Bronchial epithelial cell (primary cell): ENCODE measurements at regions not wholly inside any gene's neighbourhood (a gene's known extent, or its start where the extent isn't known, plus 50 kb on each side); places are given as distances from the start of the nearest gene placed in this dataset.

ENCODE experiments used
- DNase-seq: peaks from one replicate; pipeline ENCODE4 v3.0.0-alpha.2; 2010; ENCODE audit warnings: low read depth
- FAIRE-seq: peaks from 2 replicates; lab custom pipeline; 2011; peaks lifted over from hg19 to GRCh38; lab: Jason Lieb, UNC
- H3K27me3 ChIP-seq: 2 replicates; pipeline ENCODE4 v1.5.1; 2011; ENCODE audit warnings: low read length; ENCODE audit not compliant: control insufficient read depth, insufficient read depth
- H3K36me3 ChIP-seq: 2 replicates; pipeline ENCODE4 v1.5.1; 2011; ENCODE audit warnings: low read length; ENCODE audit not compliant: control insufficient read depth, insufficient read depth
- H3K4me3 ChIP-seq: 2 replicates; pipeline ENCODE4 v1.5.1; 2011; ENCODE audit warnings: mild to moderate bottlenecking, low read depth, low read length, control low read depth
- TF ChIP-seq, protein P1 (sequence below): IDR thresholded peaks from 2 replicates; pipeline ENCODE4 v1.5.1; 2011; ENCODE audit warnings: mild to moderate bottlenecking, moderate library complexity, low read length, control low read depth, inconsistent platforms; ENCODE audit not compliant: insufficient read depth, severe bottlenecking

DNA sequence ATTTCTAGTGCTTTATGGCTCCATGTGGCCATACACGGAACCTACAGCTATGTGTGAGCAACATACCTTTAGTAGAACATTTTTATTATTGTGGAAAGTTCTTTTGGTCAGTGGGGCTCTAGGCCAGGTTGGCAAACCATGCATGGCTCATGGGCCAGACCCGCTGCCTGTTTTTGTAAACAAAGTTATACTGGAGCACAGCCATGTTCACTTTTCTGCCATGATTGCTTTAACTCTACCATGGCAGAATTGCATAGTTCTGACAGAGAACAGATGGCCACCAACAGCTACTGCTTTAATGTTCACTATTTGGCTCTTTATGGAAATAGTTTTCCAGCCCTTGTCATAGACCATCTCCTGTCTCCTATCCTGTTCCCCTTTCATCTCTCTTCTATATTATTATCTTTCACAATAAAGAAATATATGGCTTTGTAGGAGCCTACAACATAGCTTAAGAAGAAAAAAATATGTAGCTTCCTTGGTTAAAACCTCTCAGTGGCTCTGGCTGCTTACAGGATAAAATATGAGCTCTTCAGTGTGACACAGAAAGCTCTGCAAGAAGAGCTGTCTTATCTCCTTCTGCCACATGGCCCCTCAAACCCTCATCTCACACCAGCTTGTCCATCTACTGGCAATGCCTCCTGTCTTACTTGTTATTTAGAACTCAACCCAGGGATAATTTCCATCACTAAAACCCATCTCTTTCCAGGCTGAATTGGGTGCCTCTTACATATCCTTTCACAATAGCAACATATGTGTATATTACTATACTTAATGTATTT lies 54.6 kb upstream of the RWDD3 start:
- Histone ChIP-seq H3K4me3 (no peak overlapping the region), H3K36me3 (no peaks in the 10 kb centered on the region), H3K27me3 (no peaks in the 10 kb centered on the region)
- FAIRE-seq: no peak
- DNase-seq: no peak
- TF ChIP-seq, protein P1, sequence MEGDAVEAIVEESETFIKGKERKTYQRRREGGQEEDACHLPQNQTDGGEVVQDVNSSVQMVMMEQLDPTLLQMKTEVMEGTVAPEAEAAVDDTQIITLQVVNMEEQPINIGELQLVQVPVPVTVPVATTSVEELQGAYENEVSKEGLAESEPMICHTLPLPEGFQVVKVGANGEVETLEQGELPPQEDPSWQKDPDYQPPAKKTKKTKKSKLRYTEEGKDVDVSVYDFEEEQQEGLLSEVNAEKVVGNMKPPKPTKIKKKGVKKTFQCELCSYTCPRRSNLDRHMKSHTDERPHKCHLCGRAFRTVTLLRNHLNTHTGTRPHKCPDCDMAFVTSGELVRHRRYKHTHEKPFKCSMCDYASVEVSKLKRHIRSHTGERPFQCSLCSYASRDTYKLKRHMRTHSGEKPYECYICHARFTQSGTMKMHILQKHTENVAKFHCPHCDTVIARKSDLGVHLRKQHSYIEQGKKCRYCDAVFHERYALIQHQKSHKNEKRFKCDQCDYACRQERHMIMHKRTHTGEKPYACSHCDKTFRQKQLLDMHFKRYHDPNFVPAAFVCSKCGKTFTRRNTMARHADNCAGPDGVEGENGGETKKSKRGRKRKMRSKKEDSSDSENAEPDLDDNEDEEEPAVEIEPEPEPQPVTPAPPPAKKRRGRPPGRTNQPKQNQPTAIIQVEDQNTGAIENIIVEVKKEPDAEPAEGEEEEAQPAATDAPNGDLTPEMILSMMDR: no peak

DNA sequence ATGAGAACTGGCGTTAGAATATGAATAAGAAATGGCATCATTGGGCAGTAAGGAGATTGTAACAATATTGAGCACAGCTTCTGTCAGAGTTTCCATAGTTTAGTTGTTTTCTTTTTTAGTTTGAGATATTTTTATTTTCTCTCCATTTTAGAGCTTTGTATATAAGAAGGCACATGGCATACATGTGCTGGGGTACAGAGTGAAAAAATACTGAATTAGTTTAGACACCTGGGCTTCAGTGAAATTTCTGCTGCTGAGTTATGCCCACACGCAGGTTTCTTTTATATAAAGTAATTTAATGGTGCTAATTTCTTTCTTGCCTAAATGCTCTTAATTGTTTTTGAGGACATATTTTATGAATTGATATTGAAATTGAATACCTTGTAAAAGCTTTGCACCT lies 53.6 kb upstream of the RWDD3 start:
- DNase-seq (no peak), FAIRE-seq (no peak)
- Histone ChIP-seq H3K27me3 (no peaks in the 10 kb centered on the region), H3K4me3 (no peak overlapping the region), H3K36me3 (no peaks in the 10 kb centered on the region)
- TF ChIP-seq, protein P1: no peak

DNA sequence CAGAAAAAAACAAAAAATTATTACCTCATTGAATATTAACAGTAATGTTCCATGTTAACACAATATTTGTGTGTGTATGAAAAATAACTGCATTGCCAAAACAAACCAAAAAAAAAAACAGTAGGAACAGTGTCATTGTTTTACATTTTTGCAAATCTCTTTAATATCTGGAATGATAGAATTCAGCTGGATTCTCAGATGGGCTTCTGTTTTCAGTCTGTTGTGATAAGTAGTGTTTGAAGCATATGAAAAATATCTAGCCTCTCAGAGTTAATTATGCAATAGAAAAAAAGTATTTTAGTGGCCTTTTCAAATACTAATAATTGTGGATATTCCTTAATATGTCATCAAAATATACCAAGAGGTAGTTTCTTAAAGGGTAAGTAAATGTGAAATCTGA lies 52.9 kb upstream of the RWDD3 start:
- DNase-seq: no peak
- TF ChIP-seq, protein P1: no peak
- Histone ChIP-seq H3K4me3 (no peak overlapping the region), H3K36me3 (no peaks in the 10 kb centered on the region), H3K27me3 (peaks cover under 1% of the 10 kb centered on the region)
- no peak for FAIRE-seq

GRCh38 chr1:95183952-95184351 lies 50.1 kb upstream of the RWDD3 start:
- Histone ChIP-seq H3K36me3 (no peaks in the 10 kb centered on the region), H3K4me3 (no peak overlapping the region), H3K27me3 (peaks cover 1% of the 10 kb centered on the region)
- FAIRE-seq: no peak
- no peak for DNase-seq
- TF ChIP-seq, protein P1: no peak
